Breast epithelium (tissue), 4 donors: ENCODE measurements at regions not wholly inside any gene's neighbourhood (a gene's known extent, or its start where the extent isn't known, plus 50 kb on each side); places are given as distances from the start of the nearest gene placed in this dataset.
"Not testable (repeated sequence)": the region's sequence is repeated elsewhere in the genome, so short reads cannot be mapped to it uniquely, and the experiment has no call there.

Source experiments
- DNase-seq, 2 donors: peaks; one replicate each; pipeline ENCODE4 v3.0.0-alpha.2; 2019; ENCODE audit warnings: low spot score in 2 of 2
- H3K27ac ChIP-seq, 2 donors: fragments of 200-600 bp; sonication (generic) in 1 of 2; one replicate each; pipeline ENCODE4 v1.5.1; 2016 to 2019; ENCODE audit warnings: mild to moderate bottlenecking in 1 of 2
- H3K27me3 ChIP-seq, 2 donors: fragments of 200-600 bp; sonication (generic) in 1 of 2; one replicate each; pipeline versions ENCODE4 v1.5.1 to v1.6.0; 2017 to 2019; ENCODE audit warnings: control low read depth in 1 of 2, mild to moderate bottlenecking in 1 of 2
- H3K36me3 ChIP-seq: fragments of 200-600 bp; one replicate; pipeline ENCODE4 v1.5.1; 2019
- H3K4me1 ChIP-seq, 2 donors: fragments of 200-600 bp; sonication (generic); one replicate each; pipeline ENCODE4 v1.5.1; 2016 to 2019; ENCODE audit warnings: control low read depth in 1 of 2
- H3K4me3 ChIP-seq, 3 donors: fragments of 200-600 bp; sonication (generic); 1 replicate in 2 of 3; 2 replicates in 1 of 3; pipeline ENCODE4 v1.5.1; 2016 to 2019; ENCODE audit warnings: mild to moderate bottlenecking in 3 of 3, moderate library complexity in 2 of 3
- H3K9me3 ChIP-seq, 2 donors: fragments of 200-600 bp; sonication (generic) in 1 of 2; one replicate each; pipeline ENCODE4 v1.5.1; 2016 to 2019; ENCODE audit warnings: control low read depth in 1 of 2
- CTCF ChIP-seq, 3 donors: fragments of 450-650 bp; IDR thresholded peaks; one replicate each; pipeline ENCODE4 v1.5.1; 2016 to 2017; ENCODE audit warnings: antibody characterized with exemption in 3 of 3, mild to moderate bottlenecking in 3 of 3, moderate library complexity in 3 of 3
- POLR2A ChIP-seq: fragments of 450-650 bp; IDR thresholded peaks from one replicate; pipeline ENCODE4 v1.6.1; 2016; ENCODE audit warnings: antibody characterized with exemption, mild to moderate bottlenecking, moderate library complexity
- POLR2AphosphoS5 ChIP-seq, 3 donors: sonication (generic); formaldehyde crosslinking; IDR thresholded peaks; one replicate each; pipeline ENCODE4 v1.6.1; 2017; ENCODE audit warnings: antibody characterized with exemption in 3 of 3
- intact Hi-C: fragments of 100-400 bp; cut with DNase I; formaldehyde crosslinking; loops from one replicate; pipeline ENCODE4 v1.15.1; 2023; ENCODE audit warnings: low total_unique reads

- intact Hi-C loops: no loop called here
- H3K27ac ChIP-seq: no peak overlapping the region
These were observed 245.3 kb upstream of the RARB start for GRCh38 chr3:25182794-25183193.

GRCh38 chr3:25184641-25185250, 243.3 kb upstream of the RARB start:
- no peak overlapping the region for H3K4me3 ChIP-seq
- no peak for DNase-seq
- H3K36me3 ChIP-seq: no peaks in the 10 kb centered on the region
- no peaks in the 10 kb centered on the region for H3K9me3 ChIP-seq
- no peak for TF ChIP-seq POLR2A
- TF ChIP-seq POLR2AphosphoS5 (IDR thresholded peaks at IDR 0.05): no peak
- TF ChIP-seq CTCF (IDR thresholded peaks at IDR 0.05): no peak
- no peaks in the 10 kb centered on the region for H3K27me3 ChIP-seq
- H3K4me1 ChIP-seq: no peaks in the 10 kb centered on the region
- no peak overlapping the region for H3K27ac ChIP-seq
- intact Hi-C loops: no loop called here

More at GRCh38 chr3:25182794-25183193, 245.3 kb upstream of the RARB start:
- H3K27me3 ChIP-seq: no peaks in the 10 kb centered on the region
- no peaks in the 10 kb centered on the region for H3K4me1 ChIP-seq
- H3K9me3 ChIP-seq: no peaks in the 10 kb centered on the region
- no peak for DNase-seq
- H3K4me3 ChIP-seq: no peak overlapping the region
- TF ChIP-seq POLR2AphosphoS5 (IDR thresholded peaks at IDR 0.05) (no peak), CTCF (IDR thresholded peaks at IDR 0.05) (no peak), POLR2A (no peak)
- no peaks in the 10 kb centered on the region for H3K36me3 ChIP-seq

- H3K27ac ChIP-seq: no peak overlapping the region
- H3K27me3 ChIP-seq: no peaks in the 10 kb centered on the region
- no peaks in the 10 kb centered on the region for H3K36me3 ChIP-seq
- no peak for TF ChIP-seq POLR2AphosphoS5 (IDR thresholded peaks at IDR 0.05)
- TF ChIP-seq POLR2A: no peak
- TF ChIP-seq CTCF (IDR thresholded peaks at IDR 0.05): no peak
- H3K9me3 ChIP-seq: no peaks in the 10 kb centered on the region
- intact Hi-C loops: no loop called here
- no peak for DNase-seq
- no peaks in the 10 kb centered on the region for H3K4me1 ChIP-seq
- no peak overlapping the region for H3K4me3 ChIP-seq
These were observed 236.4 kb upstream of the RARB start for GRCh38 chr3:25191673-25192072.

GRCh38 chr3:25199567-25199966, 228.5 kb upstream of the RARB start:
- H3K27me3 ChIP-seq, H3K4me1 ChIP-seq, H3K4me3 ChIP-seq, H3K36me3 ChIP-seq, intact Hi-C loops, DNase-seq, H3K27ac ChIP-seq: not testable (repeated sequence)
- peaks cover 2 to 12% of the 10 kb centered on the region in 2 donors for H3K9me3 ChIP-seq

- intact Hi-C loops: no loop called here
- H3K4me1 ChIP-seq: no peaks in the 10 kb centered on the region
- TF ChIP-seq POLR2AphosphoS5 (IDR thresholded peaks at IDR 0.05): no peak
- no peak for TF ChIP-seq CTCF (IDR thresholded peaks at IDR 0.05)
- no peak for TF ChIP-seq POLR2A
These were observed 215.3 kb upstream of the RARB start for GRCh38 chr3:25212736-25213135.

GRCh38 chr3:25214034-25214433, 214.0 kb upstream of the RARB start:
- no peaks in the 10 kb centered on the region for H3K9me3 ChIP-seq
- H3K4me1 ChIP-seq: no peaks in the 10 kb centered on the region

More at GRCh38 chr3:25212736-25213135, 215.3 kb upstream of the RARB start:
- H3K27me3 ChIP-seq: no peaks in the 10 kb centered on the region
- no peak overlapping the region for H3K27ac ChIP-seq
- H3K4me3 ChIP-seq: no peak overlapping the region
- H3K9me3 ChIP-seq: no peaks in the 10 kb centered on the region
- DNase-seq: no peak
- no peaks in the 10 kb centered on the region for H3K36me3 ChIP-seq

More at GRCh38 chr3:25214034-25214433, 214.0 kb upstream of the RARB start:
- no peak for DNase-seq
- intact Hi-C loops: no loop called here
- Histone ChIP-seq H3K27ac (no peak overlapping the region), H3K36me3 (no peaks in the 10 kb centered on the region), H3K4me3 (no peak overlapping the region), H3K27me3 (no peaks in the 10 kb centered on the region)
- TF ChIP-seq POLR2AphosphoS5 (IDR thresholded peaks at IDR 0.05): no peak
- no peak for TF ChIP-seq CTCF (IDR thresholded peaks at IDR 0.05)
- TF ChIP-seq POLR2A: no peak
